ENCODE measurements at regions not wholly inside any gene's neighbourhood (a gene's known extent, or its start where the extent isn't known, plus 50 kb on each side); places are given as distances from the start of the nearest gene placed in this dataset.

GRCh38 chr6:20286968-20287565, 74.8 kb upstream of the MBOAT1 start:
- TF ChIP-seq HEYL (CRISPR knock-in tag; IDR thresholded peaks at IDR 0.05) (no peak), E2F6 (IDR thresholded peaks at IDR 0.05; ENCODE audit: borderline replicate concordance, low read depth) (no peak), MAX (IDR thresholded peaks at IDR 0.05) (no peak), HMGXB4 (CRISPR knock-in tag; IDR thresholded peaks at IDR 0.05; ENCODE audit: borderline replicate concordance) (no peak), JUNB (IDR thresholded peaks at IDR 0.05) (no peak), HOXA7 (CRISPR knock-in tag; IDR thresholded peaks at IDR 0.05) (no peak), RARB (CRISPR knock-in tag; IDR thresholded peaks at IDR 0.05) (no peak), MAZ (IDR thresholded peaks at IDR 0.05; ENCODE audit: borderline replicate concordance, low read depth, low read length) (no peak), ZSCAN20 (CRISPR knock-in tag; IDR thresholded peaks at IDR 0.05) (no peak), GATA3 (IDR thresholded peaks at IDR 0.05; ENCODE audit: borderline replicate concordance) (no peak), CBX2 (IDR thresholded peaks at IDR 0.05; ENCODE audit: borderline replicate concordance, low read depth) (no peak), TP53 (CRISPR knock-in tag; IDR thresholded peaks at IDR 0.05) (no peak), HOXB13 (CRISPR knock-in tag; IDR thresholded peaks at IDR 0.05; ENCODE audit: low read depth) (no peak), CBX8 (IDR thresholded peaks at IDR 0.05) (no peak), NR3C1 (IDR thresholded peaks at IDR 0.05) (no peak), ZFP36 (IDR thresholded peaks at IDR 0.05; ENCODE audit: borderline replicate concordance, partially characterized antibody) (no peak), RNF2 (IDR thresholded peaks at IDR 0.05; ENCODE audit: borderline replicate concordance, low read depth) (no peak)
- Histone ChIP-seq H3K4me3 (no peak overlapping the region), H3K27ac (no peak overlapping the region), H3K4me1 (no peaks in the 10 kb centered on the region), H3K9me3 (no peaks in the 10 kb centered on the region), H3K4me2 (no peak overlapping the region)
- ATAC-seq (no peak), DNase-seq (ENCODE audit: low read depth in 1 of 2, low spot score in 1 of 2) (no peak), FAIRE-seq (no peak)
- WGBS (ENCODE audit: missing lambda C conversion rate): 43% methylated on average over 1 of the region's 1 CpG
- ChIA-PET CTCF (no interaction called here), POLR2A (no interaction called here)

GRCh38 chr6:20291764-20292580, 79.7 kb upstream of the MBOAT1 start:
- 14% methylated on average over 10 of the region's 10 CpGs for WGBS (ENCODE audit: missing lambda C conversion rate)
- peak; percentile 94 to 98 for ATAC-seq
- ChIA-PET CTCF (interaction anchor here (1.1 kb wide), 2 partner anchors 79 to 236 kb away, joined by 3 to 6 read pairs; partner anchors contain the start of gene MBOAT1), POLR2A (no interaction called here)
- H3K4me1 ChIP-seq: no peaks in the 10 kb centered on the region
- peak overlapping the region; percentile 36; the same call in 1 of the 3 replicates for H3K4me2 ChIP-seq
- TF ChIP-seq E2F6 (IDR thresholded peaks at IDR 0.05; ENCODE audit: borderline replicate concordance, low read depth): no peak
- peak; percentile 73 for TF ChIP-seq SMC3 (IDR thresholded peaks at IDR 0.05)
- no peak for TF ChIP-seq ESRRA (IDR thresholded peaks at IDR 0.05; ENCODE audit: borderline replicate concordance, low read length)
- TF ChIP-seq TP53 (CRISPR knock-in tag; IDR thresholded peaks at IDR 0.05): no peak
- TF ChIP-seq CTCF (IDR thresholded peaks at IDR 0.05): peak; percentile 74
- peak; percentile 76 to 85 for TF ChIP-seq RAD21 (conservative IDR thresholded peaks at IDR 0.05 in 1 of 2, IDR thresholded peaks at IDR 0.05 in 1 of 2)
- TF ChIP-seq ZC3H11A (IDR thresholded peaks at IDR 0.05): no peak
- no peak overlapping the region for H3K4me3 ChIP-seq
- H3K9me3 ChIP-seq: no peaks in the 10 kb centered on the region
- peak; percentile 28 to 81 for DNase-seq (ENCODE audit: low read depth in 1 of 2, low spot score in 1 of 2)
- peak; percentile 18 for FAIRE-seq
- no peak overlapping the region for H3K27ac ChIP-seq

Data from A549 (cell line).